HG03039 (cell line): ENCODE measurements at regions not wholly inside any gene's neighbourhood (a gene's known extent, or its start where the extent isn't known, plus 50 kb on each side); places are given as distances from the start of the nearest gene placed in this dataset.
"Not testable (repeated sequence)": the region's sequence is repeated elsewhere in the genome, so short reads cannot be mapped to it uniquely, and the experiment has no call there.

Experiments
- ATAC-seq: cut with Tn5 transposase; IDR thresholded peaks from one replicate; pipeline ENCODE4 v1.9.1; 2021; ENCODE audit warnings: mild to moderate bottlenecking, moderate library complexity; ENCODE audit not compliant: unreplicated experiment

- no peak for ATAC-seq
Observed at GRCh38 chr13:81247711-81248110, 906.8 kb upstream of the SPRY2 start.

- no peak for ATAC-seq
Observed at GRCh38 chr13:81246556-81246955, 905.6 kb upstream of the SPRY2 start.

GRCh38 chr13:81244011-81244410, 903.1 kb upstream of the SPRY2 start:
- no peak for ATAC-seq

GRCh38 chr13:81230386-81230785, 889.5 kb upstream of the SPRY2 start:
- ATAC-seq: no peak

- not testable (repeated sequence) for ATAC-seq
Observed at GRCh38 chr13:81226830-81227229, 885.9 kb upstream of the SPRY2 start.

GRCh38 chr13:81224209-81224833, 883.4 kb upstream of the SPRY2 start:
- no peak for ATAC-seq

GRCh38 chr13:81223778-81224177, 882.9 kb upstream of the SPRY2 start:
- ATAC-seq: no peak

- ATAC-seq: no peak
Observed at GRCh38 chr13:81211713-81212112, 870.8 kb upstream of the SPRY2 start.

- ATAC-seq: no peak
Observed at GRCh38 chr13:81207636-81208035, 866.7 kb upstream of the SPRY2 start.

GRCh38 chr13:81207231-81207630, 866.3 kb upstream of the SPRY2 start:
- ATAC-seq: no peak

- ATAC-seq: no peak
Observed at GRCh38 chr13:81203783-81204182, 862.9 kb upstream of the SPRY2 start.

- no peak for ATAC-seq
Observed at GRCh38 chr13:81199956-81200355, 859.0 kb upstream of the SPRY2 start.

- no peak for ATAC-seq
Observed at GRCh38 chr13:81197966-81198365, 857.0 kb upstream of the SPRY2 start.

- no peak for ATAC-seq
Observed at GRCh38 chr13:81197483-81197882, 856.6 kb upstream of the SPRY2 start.

- no peak for ATAC-seq
Observed at GRCh38 chr13:81194362-81194761, 853.4 kb upstream of the SPRY2 start.

GRCh38 chr13:81184556-81185265, 843.8 kb upstream of the SPRY2 start:
- ATAC-seq: no peak

- ATAC-seq: no peak
Observed at GRCh38 chr13:81172603-81173002, 831.7 kb upstream of the SPRY2 start.

GRCh38 chr13:81171065-81171647, 830.2 kb upstream of the SPRY2 start:
- no peak for ATAC-seq

- not testable (repeated sequence) for ATAC-seq
Observed at GRCh38 chr13:81163823-81164222, 822.9 kb upstream of the SPRY2 start.

- ATAC-seq: no peak
Observed at GRCh38 chr13:81153478-81153877, 812.6 kb upstream of the SPRY2 start.

- no peak for ATAC-seq
Observed at GRCh38 chr13:81148822-81149221, 807.9 kb upstream of the SPRY2 start.

- ATAC-seq: not testable (repeated sequence)
Observed at GRCh38 chr13:81146576-81146975, 805.6 kb upstream of the SPRY2 start.
